Nephron (organoid): ENCODE measurements at regions not wholly inside any gene's neighbourhood (a gene's known extent, or its start where the extent isn't known, plus 50 kb on each side); places are given as distances from the start of the nearest gene placed in this dataset.

Experiments used
- H3K27ac Mint-ChIP-seq, 3 experiments: 2 replicates each; pipeline ENCODE4 v1.8.0; 2020; ENCODE audit warnings: mixed read lengths in 3 of 3, mild to moderate bottlenecking in 2 of 3, moderate library complexity in 1 of 3
- H3K27me3 Mint-ChIP-seq: 2 replicates; pipeline ENCODE4 v1.8.0; 2021; ENCODE audit warnings: low read depth, mild to moderate bottlenecking, moderate library complexity, mixed read lengths
- H3K36me3 Mint-ChIP-seq: 2 replicates; pipeline ENCODE4 v1.8.0; 2020; ENCODE audit warnings: low read depth, mixed read lengths
- H3K4me1 Mint-ChIP-seq: 2 replicates; pipeline ENCODE4 v1.8.0; 2020; ENCODE audit warnings: mixed read lengths
- H3K4me3 Mint-ChIP-seq, 3 experiments: 2 replicates each; pipeline ENCODE4 v1.8.0; 2020; ENCODE audit warnings: mild to moderate bottlenecking in 3 of 3, mixed read lengths in 3 of 3, moderate library complexity in 2 of 3
- H3K9me3 Mint-ChIP-seq: 2 replicates; pipeline ENCODE4 v1.8.0; 2020; ENCODE audit warnings: mixed read lengths
- TF ChIP-seq, protein P1 (sequence below), 3 experiments: fragments of 200-600 bp; sonication (generic); IDR thresholded peaks; one replicate each; pipeline ENCODE4 v1.5.0; 2021; ENCODE audit warnings: antibody characterized with exemption in 3 of 3; ENCODE audit not compliant: unreplicated experiment in 3 of 3

DNA sequence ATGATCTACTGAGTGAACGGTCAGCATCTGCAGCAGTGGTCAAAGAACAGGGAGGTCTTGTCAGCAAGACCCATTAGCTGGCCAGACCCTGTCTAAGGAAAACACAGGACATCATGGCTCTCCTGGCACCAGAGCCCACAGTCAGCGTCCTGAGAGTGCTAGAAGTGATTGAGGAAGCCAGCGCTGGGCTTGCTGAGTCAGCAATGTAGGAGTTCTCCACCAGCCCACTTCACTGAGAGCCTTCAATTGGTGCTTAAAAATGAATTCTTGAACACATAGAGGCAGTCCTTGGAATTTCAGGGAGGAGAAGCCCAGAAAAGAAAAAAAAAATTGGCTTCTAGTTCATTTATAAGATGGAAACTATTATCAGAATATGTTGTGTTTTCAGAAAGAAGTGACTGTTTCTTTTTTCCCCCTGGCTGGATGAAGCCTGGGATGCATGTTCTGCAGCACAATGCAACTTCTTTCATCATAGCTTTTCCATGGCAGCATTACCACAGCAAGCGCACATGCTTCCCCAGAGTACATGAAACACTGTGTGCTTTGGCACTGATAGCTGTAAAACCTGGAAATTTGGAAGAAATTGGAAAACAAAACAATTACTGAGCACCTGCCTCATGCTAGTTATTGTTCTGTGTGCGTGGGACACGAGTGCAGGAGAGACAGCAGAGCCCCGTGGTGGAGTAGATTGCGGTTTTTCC, 899.9 kb downstream of the C6orf118 start:
- TF ChIP-seq, protein P1, sequence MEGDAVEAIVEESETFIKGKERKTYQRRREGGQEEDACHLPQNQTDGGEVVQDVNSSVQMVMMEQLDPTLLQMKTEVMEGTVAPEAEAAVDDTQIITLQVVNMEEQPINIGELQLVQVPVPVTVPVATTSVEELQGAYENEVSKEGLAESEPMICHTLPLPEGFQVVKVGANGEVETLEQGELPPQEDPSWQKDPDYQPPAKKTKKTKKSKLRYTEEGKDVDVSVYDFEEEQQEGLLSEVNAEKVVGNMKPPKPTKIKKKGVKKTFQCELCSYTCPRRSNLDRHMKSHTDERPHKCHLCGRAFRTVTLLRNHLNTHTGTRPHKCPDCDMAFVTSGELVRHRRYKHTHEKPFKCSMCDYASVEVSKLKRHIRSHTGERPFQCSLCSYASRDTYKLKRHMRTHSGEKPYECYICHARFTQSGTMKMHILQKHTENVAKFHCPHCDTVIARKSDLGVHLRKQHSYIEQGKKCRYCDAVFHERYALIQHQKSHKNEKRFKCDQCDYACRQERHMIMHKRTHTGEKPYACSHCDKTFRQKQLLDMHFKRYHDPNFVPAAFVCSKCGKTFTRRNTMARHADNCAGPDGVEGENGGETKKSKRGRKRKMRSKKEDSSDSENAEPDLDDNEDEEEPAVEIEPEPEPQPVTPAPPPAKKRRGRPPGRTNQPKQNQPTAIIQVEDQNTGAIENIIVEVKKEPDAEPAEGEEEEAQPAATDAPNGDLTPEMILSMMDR (IDR thresholded peaks at IDR 0.05; ENCODE audit: unreplicated experiment in 3 of 3): no peak
- no peak overlapping the region for H3K27ac Mint-ChIP-seq
- peaks cover 22% of the 10 kb centered on the region for H3K27me3 Mint-ChIP-seq
- no peaks in the 10 kb centered on the region for H3K36me3 Mint-ChIP-seq
- H3K9me3 Mint-ChIP-seq: peaks cover 3% of the 10 kb centered on the region
- H3K4me3 Mint-ChIP-seq: no peak overlapping the region
- no peaks in the 10 kb centered on the region for H3K4me1 Mint-ChIP-seq

GRCh38 chr6:164408868-164409267, 900.5 kb downstream of the C6orf118 start:
- no peaks in the 10 kb centered on the region for H3K4me1 Mint-ChIP-seq
- peaks cover 18% of the 10 kb centered on the region for H3K27me3 Mint-ChIP-seq
- H3K9me3 Mint-ChIP-seq: peaks cover 3% of the 10 kb centered on the region
- TF ChIP-seq, protein P1 (IDR thresholded peaks at IDR 0.05; ENCODE audit: unreplicated experiment in 3 of 3): no peak
- no peak overlapping the region for H3K27ac Mint-ChIP-seq
- H3K36me3 Mint-ChIP-seq: no peaks in the 10 kb centered on the region
- H3K4me3 Mint-ChIP-seq: no peak overlapping the region

DNA sequence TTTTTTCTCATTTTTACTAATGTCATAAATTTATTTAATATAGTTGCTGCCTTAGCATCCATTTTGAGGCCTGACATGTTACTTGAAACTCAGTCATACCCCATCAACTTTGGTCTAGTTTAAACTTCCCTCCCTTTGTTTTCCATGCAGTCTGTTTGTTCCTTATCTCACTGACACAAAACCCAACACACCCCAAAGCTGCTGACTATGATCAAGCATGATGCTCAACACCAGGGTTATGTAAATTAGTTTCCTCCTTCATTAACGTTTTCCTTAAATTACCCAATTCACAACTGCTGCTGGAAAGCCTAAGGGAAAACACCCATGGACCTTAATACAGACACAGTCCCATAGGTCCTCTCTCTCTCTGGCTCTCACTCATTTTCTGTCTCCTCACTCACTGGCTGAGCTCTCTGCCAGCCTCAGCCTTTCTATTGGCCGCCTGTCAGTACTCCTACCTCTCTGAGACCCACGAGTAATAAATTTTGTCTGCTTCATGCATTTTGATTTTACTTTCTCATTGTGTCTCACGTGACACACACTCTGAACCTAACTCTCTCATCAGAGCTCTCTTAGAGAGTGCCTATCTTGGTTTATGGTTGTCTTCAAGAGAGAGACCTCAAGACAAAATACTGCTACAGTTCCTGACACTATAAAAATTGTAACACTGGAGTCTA, 904.5 kb downstream of the C6orf118 start:
- H3K9me3 Mint-ChIP-seq: peaks cover 3% of the 10 kb centered on the region
- no peaks in the 10 kb centered on the region for H3K36me3 Mint-ChIP-seq

GRCh38 chr6:164401871-164402270, 907.5 kb downstream of the C6orf118 start:
- Mint-ChIP-seq H3K36me3 (no peaks in the 10 kb centered on the region), H3K9me3 (peaks cover 3% of the 10 kb centered on the region), H3K27ac (no peak overlapping the region), H3K4me3 (no peak overlapping the region), H3K4me1 (no peaks in the 10 kb centered on the region), H3K27me3 (no peaks in the 10 kb centered on the region)
- TF ChIP-seq, protein P1 (IDR thresholded peaks at IDR 0.05; ENCODE audit: unreplicated experiment in 3 of 3): no peak

More for the DNA sequence above, 904.5 kb downstream of the C6orf118 start:
- Mint-ChIP-seq H3K27ac (no peak overlapping the region), H3K27me3 (peaks cover 11% of the 10 kb centered on the region), H3K4me1 (no peaks in the 10 kb centered on the region), H3K4me3 (no peak overlapping the region)
- TF ChIP-seq, protein P1 (IDR thresholded peaks at IDR 0.05; ENCODE audit: unreplicated experiment in 3 of 3): no peak

DNA sequence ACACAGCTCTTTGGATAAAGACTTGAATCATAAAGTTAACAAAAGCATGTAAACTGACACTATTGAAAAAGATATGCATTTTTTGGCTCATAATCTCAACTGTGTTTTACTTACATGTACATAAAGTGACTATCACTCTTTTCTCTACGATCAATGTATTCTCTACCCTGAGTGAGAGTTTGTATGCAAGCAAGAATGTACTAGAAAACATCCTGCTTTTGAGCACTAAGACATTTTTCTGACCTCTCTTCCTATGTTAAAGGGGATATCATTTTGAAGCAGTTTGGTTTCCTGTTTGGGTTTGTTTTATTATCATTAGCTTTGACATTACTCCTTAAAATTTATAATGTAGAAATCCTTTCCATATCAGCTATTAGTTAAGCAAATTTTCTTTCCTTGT, 910.8 kb downstream of the C6orf118 start:
- Mint-ChIP-seq H3K27me3 (no peaks in the 10 kb centered on the region), H3K4me3 (no peak overlapping the region), H3K36me3 (no peaks in the 10 kb centered on the region), H3K9me3 (no peaks in the 10 kb centered on the region), H3K4me1 (no peaks in the 10 kb centered on the region), H3K27ac (no peak overlapping the region)
- TF ChIP-seq, protein P1 (IDR thresholded peaks at IDR 0.05; ENCODE audit: unreplicated experiment in 3 of 3): no peak
